ENCODE measurements at regions not wholly inside any gene's neighbourhood (a gene's known extent, or its start where the extent isn't known, plus 50 kb on each side); places are given as distances from the start of the nearest gene placed in this dataset.
"Not testable (repeated sequence)": the region's sequence is repeated elsewhere in the genome, so short reads cannot be mapped to it uniquely, and the experiment has no call there.

DNA sequence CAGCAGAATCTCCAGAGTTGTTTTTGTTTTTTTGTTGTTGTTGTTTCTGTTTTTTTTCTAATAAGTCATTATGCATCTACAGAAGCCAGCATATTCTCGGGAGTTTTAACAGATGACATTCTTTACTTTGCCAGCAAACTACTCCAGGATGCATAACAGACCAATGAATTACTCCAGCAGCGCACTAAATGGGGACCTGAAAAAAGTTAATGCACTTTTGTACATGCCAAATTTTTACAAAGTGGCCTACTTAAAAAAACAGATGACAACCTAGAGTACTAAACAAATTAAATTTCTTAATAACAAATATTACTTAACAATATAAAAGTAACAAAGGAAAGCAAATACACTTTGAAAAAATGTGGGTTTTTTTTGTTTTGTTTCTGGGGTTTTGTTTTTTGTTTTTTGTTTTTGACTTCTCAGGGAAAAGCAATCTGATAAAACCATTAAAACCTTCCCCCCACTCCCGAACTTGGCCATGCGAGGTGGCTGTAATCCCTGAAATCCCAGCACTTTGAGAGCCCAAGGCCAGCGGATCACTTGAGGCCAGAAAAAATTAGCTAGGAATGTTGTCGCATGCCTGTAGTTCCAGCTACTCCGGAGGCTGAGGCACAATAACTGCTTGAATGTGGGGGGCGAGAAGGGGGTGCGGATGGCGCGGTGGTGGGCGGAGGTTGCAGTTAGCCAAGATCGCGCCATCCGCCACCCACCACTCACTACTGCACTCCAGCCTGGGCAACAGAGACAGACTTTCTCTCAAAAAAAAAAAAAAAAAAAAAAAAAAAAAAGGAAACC is 352.4 kb downstream of the CETN3 start:
- DNase-seq (ENCODE audit: low spot score): no peak

- no peak for DNase-seq (ENCODE audit: low spot score)
Observed at GRCh38 chr5:90055831-90056328, 353.7 kb downstream of the CETN3 start.

DNA sequence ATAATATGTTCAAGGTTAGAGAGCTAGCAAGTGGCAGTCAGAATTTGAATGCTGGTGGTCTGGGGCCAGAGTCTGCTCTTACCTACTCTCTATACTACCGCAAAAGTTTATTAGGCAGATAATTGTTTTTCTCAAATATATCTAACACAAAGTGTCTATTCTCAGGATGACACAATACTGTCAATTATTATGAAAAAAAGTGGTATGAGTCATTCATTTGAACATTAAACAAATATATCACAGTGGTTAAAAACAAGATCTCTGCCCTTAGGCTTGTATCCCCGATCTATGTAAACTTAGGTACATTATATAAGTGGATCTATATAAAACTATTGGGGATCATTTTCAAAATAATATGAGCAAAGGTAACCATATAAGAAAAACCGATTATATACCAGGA is 354.9 kb downstream of the CETN3 start:
- no peak for DNase-seq (ENCODE audit: low spot score)

DNA sequence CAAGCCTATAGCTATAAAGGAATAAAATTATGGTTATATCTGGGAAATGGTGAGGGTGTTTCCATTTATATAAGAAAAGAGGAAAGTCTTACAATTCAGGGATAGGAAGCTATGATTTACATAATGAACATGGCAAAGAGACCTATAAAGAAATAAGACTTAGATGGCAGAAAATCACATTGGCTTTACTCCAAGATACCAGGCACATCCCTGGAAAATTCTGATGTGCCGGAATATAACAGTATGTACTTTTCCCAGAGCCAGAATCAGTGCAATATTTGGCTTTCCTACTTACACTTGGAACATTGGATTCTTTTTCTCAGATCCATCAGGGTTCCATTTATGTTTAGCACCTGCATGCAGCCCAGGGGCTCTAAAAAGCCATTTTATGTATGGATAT is 357.8 kb downstream of the CETN3 start:
- DNase-seq (ENCODE audit: low spot score): no peak

DNA sequence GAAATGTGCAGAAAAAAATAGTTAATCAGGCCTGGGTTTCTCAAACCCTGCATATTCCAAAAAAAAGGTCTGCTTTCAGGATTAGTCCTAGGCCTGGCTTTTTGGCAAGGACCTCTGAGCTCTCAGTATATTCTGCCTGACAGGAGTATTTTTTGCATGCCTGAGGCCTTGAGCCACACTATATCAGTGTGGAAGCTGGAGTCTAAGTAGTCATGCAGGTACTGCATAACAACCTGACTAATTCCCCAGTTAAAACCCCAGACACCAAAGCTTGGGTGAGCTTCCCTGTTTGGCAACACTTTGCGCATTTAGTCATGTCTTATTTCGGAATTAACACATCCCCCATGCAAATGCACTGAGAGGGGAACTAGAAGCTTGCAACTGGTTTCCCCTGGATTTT is 359.5 kb downstream of the CETN3 start:
- DNase-seq (ENCODE audit: low spot score): no peak

DNA sequence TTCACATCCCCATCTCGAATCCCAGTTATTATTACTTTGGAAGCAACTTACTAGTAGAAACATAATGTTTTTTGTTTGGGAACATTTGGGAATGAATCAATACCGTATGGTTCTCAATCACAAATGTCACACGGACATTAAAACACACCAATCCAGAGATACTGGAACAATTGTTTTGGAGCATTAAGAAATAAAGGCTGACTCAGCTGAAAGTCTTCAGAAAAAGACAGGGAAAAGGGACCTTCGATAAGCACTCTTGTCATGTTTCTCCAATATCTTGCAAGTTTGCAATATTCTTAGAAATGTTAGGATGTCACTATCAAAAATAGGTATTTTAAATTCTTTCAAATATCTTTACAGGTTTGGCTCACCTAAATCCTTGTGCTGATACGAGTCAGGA is 362.4 kb downstream of the CETN3 start:
- no peak for DNase-seq (ENCODE audit: low spot score)

- not testable (repeated sequence) for DNase-seq (ENCODE audit: low spot score)
Observed at GRCh38 chr5:90040082-90040481, 369.5 kb downstream of the CETN3 start.

DNA sequence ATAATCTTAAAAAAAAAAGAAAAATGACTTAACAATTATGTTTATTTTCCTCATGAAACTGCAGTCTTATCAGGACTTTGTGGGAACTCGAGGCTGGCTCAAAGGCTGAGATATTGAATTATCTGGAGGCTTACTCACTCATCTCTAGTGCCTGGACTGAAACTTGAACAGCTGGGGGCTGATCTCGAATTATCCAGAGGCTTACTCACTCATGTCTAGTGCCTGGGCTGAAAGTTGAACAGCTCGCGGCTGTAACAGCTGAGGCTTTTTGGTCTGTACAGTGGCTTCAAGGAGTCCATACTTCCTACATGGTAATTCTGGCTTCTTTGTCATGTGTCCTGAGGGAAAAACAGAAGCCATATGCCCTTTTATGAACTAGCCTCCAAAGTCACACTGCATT is 371.9 kb downstream of the CETN3 start:
- no peak for DNase-seq (ENCODE audit: low spot score)

GRCh38 chr5:90022711-90023053 is 386.9 kb downstream of the CETN3 start:
- DNase-seq (ENCODE audit: low spot score): peak; percentile 32

DNA sequence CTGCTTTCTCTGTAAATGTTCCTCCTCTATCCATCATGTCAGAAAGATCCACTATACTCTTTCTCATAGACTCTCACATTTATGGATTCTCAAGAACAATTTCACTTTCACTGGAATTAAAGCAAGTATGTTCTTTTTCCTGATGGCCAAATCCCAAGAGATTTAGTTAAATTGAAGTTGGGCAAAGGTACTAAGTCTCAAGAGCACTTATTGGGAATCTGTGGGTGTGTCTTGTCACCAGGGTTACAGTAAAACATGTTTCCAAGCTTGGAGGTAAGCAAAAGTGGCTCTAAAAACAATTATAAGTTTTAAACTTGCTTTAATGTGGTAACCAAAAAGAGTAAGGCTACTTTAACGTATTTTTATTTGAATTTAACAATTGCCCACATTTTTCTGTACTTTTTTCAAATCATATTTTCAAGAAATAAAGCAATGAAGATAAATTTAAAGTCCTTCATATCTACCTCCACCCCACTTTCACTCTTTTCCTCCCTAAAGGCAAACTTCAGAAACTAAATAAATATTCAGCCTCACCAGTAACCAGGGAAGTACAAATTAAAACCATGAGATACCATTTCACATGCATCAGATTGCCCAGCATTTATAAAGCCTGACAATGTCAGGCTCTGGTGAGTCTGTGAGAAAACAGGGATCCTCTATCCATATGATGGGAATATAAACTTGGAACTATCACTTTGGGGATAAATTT is 387.4 kb downstream of the CETN3 start:
- DNase-seq (ENCODE audit: low spot score): no peak

DNA sequence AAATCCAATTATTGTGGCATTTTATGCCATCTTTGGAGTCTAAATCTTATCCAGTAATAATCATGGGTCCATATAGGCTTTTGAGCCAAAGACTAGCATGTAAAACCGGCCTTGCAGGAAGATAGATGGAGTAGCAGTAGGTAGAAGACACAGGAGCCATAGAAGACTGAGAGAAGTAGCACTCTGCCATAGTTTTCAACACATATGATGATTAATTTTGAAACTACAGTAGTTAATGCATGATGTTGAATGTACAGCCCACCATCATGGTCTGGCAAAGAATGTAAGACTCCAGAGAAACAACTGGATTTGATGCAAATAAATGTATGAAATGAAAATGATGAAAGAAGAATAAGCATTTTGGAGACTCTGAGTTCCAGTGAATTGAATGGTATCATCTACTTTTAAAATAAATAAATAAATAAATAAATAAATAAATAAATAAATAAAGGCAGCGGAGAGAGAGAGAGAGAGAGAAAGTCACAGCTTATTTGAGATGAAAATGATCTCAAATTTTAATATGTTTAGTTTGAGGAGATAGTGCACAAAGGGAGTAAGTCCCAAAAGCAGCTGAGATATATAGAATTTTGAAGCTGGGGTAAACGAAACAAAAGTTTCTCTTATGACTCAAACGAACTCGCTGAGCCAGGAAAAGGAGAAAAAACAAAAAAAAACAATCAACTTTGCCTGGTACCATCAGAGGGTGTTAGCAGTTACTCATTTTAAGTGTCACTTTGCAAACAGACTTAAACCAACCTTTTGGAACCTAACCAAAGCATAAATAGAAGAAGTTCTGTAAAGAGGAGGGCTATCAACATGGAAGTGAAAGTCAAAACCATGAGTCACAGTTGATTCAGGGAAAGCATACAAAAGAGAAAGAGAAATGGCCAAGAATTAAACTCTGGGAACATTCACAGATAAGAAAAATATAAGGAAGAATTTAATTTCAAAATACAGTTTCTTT is 388.7 kb downstream of the CETN3 start:
- DNase-seq (ENCODE audit: low spot score): peak; percentile 66

GRCh38 chr5:90017239-90017638 is 392.3 kb downstream of the CETN3 start:
- DNase-seq (ENCODE audit: low spot score): no peak

- peak; percentile 7 for DNase-seq (ENCODE audit: low spot score)
Observed at GRCh38 chr5:90015584-90016018, 394.0 kb downstream of the CETN3 start.

DNA sequence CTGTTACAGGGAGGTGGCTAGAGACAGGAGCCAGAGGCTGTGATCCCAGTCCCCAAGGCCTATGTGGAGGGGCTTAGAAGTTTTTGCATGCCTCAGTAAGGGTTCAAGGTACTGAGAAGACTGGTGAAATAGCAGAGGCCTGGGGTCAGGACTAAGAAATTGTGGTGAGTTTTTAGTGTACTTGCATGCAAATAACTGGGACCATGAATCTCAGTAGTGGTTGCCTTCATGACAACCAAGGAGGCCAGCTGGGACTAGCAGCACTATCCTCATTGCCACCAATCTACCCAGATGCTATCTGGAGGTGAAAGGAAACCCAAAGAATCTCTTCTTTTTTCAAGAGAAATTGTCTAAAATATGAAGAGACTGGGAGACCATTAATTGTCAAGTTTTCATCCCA is 395.1 kb downstream of the CETN3 start:
- no peak for DNase-seq (ENCODE audit: low spot score)

DNA sequence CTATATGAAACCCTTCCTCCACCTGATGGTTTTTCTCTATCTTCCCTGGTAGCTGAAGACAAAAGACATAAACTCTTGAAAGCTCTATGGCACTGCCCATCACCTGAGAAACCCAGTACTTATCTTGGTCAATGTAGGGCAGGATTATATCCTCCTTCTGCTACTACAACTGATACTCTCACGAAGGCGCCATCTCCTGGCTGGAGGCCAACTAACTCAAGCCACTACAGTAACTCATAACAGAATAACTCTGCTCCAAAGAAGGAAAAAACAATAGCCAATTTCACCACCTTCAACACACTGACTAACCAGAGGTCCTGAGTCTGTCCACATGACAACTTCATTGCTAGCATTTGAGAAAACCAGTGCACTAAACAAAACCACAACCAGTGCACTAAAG is 409.2 kb downstream of the CETN3 start:
- DNase-seq (ENCODE audit: low spot score): peak; percentile 36

- no peak for DNase-seq (ENCODE audit: low spot score)
Observed at GRCh38 chr5:89998519-89999305, 410.8 kb downstream of the CETN3 start.

GRCh38 chr5:89996890-89997289 is 412.7 kb downstream of the CETN3 start:
- no peak for DNase-seq (ENCODE audit: low spot score)

DNA sequence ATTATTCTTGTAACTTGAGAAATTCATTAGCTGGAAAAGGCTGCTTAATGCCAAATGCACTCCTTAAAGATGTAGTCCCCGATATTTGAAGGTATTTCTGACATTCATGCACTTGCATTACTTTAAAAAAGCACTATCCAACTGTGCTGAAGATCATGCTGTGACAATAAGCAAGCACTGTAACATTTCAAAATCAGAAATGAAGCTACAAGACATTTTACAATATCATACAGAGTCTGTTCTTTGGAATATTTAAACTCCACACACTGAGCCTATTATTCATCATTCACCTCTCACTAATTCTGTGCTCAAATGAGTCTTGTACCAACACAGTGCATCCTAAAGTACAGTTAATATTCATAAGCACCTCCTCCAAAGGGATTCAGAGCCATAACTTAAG is 413.2 kb downstream of the CETN3 start:
- DNase-seq (ENCODE audit: low spot score): no peak

GRCh38 chr5:89994266-89994665 is 415.3 kb downstream of the CETN3 start:
- no peak for DNase-seq (ENCODE audit: low spot score)

GRCh38 chr5:89992201-89992600 is 417.4 kb downstream of the CETN3 start:
- DNase-seq (ENCODE audit: low spot score): no peak

DNA sequence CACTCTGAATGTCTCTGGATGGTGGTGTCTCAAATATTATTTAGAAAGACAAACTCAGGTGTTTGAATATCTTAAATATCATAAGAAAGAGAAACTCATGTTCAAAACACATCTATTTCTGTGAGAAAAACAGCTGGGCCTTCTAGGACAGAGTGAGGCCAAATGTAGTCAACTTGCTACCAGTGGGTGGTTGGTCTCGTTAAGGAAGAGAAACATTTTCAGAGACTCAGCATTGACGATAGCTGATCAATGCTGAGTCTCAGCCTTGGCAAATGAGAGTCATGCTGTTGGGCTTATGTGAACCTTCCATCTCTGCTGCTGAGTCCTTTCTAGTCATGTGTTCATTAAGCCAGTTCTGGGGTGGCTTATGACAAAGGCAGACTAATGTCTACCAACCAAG is 418.0 kb downstream of the CETN3 start:
- no peak for DNase-seq (ENCODE audit: low spot score)

GRCh38 chr5:89989776-89990175 is 419.8 kb downstream of the CETN3 start:
- no peak for DNase-seq (ENCODE audit: low spot score)
